HFFc6 (cell line): ENCODE measurements at regions not wholly inside any gene's neighbourhood (a gene's known extent, or its start where the extent isn't known, plus 50 kb on each side); places are given as distances from the start of the nearest gene placed in this dataset.

Experiments
- DNase-seq: peaks from one replicate; pipeline ENCODE4 v3.0.0-alpha.2; 2018
- H3K27ac Mint-ChIP-seq: 2 replicates; pipeline ENCODE4 v1.8.0; 2020; ENCODE audit warnings: mild to moderate bottlenecking, mixed read lengths
- H3K27me3 Mint-ChIP-seq: 2 replicates; pipeline ENCODE4 v1.8.0; 2021; ENCODE audit warnings: mild to moderate bottlenecking, moderate library complexity, mixed read lengths; ENCODE audit not compliant: insufficient read depth
- H3K36me3 Mint-ChIP-seq: 2 replicates; pipeline ENCODE4 v1.8.0; 2021; ENCODE audit warnings: low read depth, mixed read lengths
- H3K4me1 Mint-ChIP-seq: 2 replicates; pipeline ENCODE4 v1.8.0; 2020; ENCODE audit warnings: low read depth, mixed read lengths
- H3K4me3 Mint-ChIP-seq: 2 replicates; pipeline ENCODE4 v1.8.0; 2020; ENCODE audit warnings: mild to moderate bottlenecking, moderate library complexity, mixed read lengths
- H3K9me3 Mint-ChIP-seq: 2 replicates; pipeline ENCODE4 v1.8.0; 2020; ENCODE audit warnings: mild to moderate bottlenecking, mixed read lengths
- TF ChIP-seq, protein P1 (sequence below): fragments of 200-600 bp; sonication (generic); IDR thresholded peaks from 2 replicates; pipeline ENCODE4 v1.5.0; 2021; ENCODE audit warnings: antibody characterized with exemption, mild to moderate bottlenecking

DNA sequence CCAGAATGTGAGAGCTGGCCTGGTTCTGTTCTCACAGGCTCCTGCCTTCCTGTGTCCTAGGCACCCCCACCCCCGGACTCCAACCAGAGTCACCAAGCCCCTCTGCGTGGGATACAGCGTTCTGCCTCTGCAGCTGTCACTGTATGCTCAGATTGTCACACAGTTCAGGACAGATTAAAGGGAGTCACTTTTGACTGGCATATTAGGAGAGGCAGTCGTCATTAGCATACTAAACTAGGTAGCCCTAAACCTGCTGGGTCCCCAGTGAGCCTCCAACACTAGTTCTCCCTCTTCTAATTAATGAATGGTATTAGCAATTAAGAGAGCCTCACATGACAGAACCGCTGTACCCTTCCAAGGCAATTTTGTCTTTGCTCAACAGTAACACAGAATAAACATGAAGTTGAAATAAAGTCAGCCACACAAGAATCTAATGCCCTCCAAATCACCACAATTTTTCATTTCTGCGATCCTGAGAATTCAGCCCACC lies 340.2 kb downstream of the CMPK2 start:
- TF ChIP-seq, protein P1, sequence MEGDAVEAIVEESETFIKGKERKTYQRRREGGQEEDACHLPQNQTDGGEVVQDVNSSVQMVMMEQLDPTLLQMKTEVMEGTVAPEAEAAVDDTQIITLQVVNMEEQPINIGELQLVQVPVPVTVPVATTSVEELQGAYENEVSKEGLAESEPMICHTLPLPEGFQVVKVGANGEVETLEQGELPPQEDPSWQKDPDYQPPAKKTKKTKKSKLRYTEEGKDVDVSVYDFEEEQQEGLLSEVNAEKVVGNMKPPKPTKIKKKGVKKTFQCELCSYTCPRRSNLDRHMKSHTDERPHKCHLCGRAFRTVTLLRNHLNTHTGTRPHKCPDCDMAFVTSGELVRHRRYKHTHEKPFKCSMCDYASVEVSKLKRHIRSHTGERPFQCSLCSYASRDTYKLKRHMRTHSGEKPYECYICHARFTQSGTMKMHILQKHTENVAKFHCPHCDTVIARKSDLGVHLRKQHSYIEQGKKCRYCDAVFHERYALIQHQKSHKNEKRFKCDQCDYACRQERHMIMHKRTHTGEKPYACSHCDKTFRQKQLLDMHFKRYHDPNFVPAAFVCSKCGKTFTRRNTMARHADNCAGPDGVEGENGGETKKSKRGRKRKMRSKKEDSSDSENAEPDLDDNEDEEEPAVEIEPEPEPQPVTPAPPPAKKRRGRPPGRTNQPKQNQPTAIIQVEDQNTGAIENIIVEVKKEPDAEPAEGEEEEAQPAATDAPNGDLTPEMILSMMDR = no peak
- Mint-ChIP-seq H3K9me3 (peaks cover 5% of the 10 kb centered on the region; the same call in 1 of the 2 replicates), H3K27me3 (peaks cover 6% of the 10 kb centered on the region; the same call in 1 of the 2 replicates), H3K27ac (no peak overlapping the region), H3K4me1 (no peaks in the 10 kb centered on the region), H3K36me3 (no peaks in the 10 kb centered on the region), H3K4me3 (no peak overlapping the region)
- no peak for DNase-seq

GRCh38 chr2:6526093-6526824 lies 339.4 kb downstream of the CMPK2 start:
- Mint-ChIP-seq H3K9me3 (peaks cover 5% of the 10 kb centered on the region; the same call in 1 of the 2 replicates), H3K27me3 (peaks cover 4% of the 10 kb centered on the region; the same call in 1 of the 2 replicates), H3K4me3 (no peak overlapping the region), H3K4me1 (no peaks in the 10 kb centered on the region), H3K36me3 (no peaks in the 10 kb centered on the region), H3K27ac (no peak overlapping the region)
- no peak for DNase-seq
- TF ChIP-seq, protein P1 = peak; percentile 46; the same call in 1 of the 2 replicates

- H3K4me3 Mint-ChIP-seq = no peak overlapping the region
Observed at GRCh38 chr2:6531304-6531703, 334.4 kb downstream of the CMPK2 start.

GRCh38 chr2:6535572-6535971 lies 330.1 kb downstream of the CMPK2 start:
- TF ChIP-seq, protein P1 = no peak
- Mint-ChIP-seq H3K9me3 (no peaks in the 10 kb centered on the region; the same call in 1 of the 2 replicates), H3K27me3 (peaks cover 2% of the 10 kb centered on the region; the same call in 1 of the 2 replicates), H3K4me3 (no peak overlapping the region), H3K4me1 (peaks cover 5% of the 10 kb centered on the region; the same call in 1 of the 2 replicates), H3K27ac (no peak overlapping the region), H3K36me3 (no peaks in the 10 kb centered on the region; the same call in 1 of the 2 replicates)
- DNase-seq = no peak

More at GRCh38 chr2:6531304-6531703, 334.4 kb downstream of the CMPK2 start:
- Mint-ChIP-seq H3K9me3 (no peaks in the 10 kb centered on the region; the same call in 1 of the 2 replicates), H3K27ac (no peak overlapping the region), H3K4me1 (no peaks in the 10 kb centered on the region), H3K27me3 (peaks cover 6% of the 10 kb centered on the region; the same call in 1 of the 2 replicates), H3K36me3 (no peaks in the 10 kb centered on the region; the same call in 1 of the 2 replicates)
- TF ChIP-seq, protein P1 = no peak
- DNase-seq = no peak

GRCh38 chr2:6538607-6539006 lies 327.1 kb downstream of the CMPK2 start:
- H3K4me1 Mint-ChIP-seq = peaks cover 5% of the 10 kb centered on the region; the same call in 1 of the 2 replicates
- no peaks in the 10 kb centered on the region; the same call in 1 of the 2 replicates for H3K9me3 Mint-ChIP-seq
- no peak for DNase-seq
- TF ChIP-seq, protein P1 = no peak
- no peaks in the 10 kb centered on the region; the same call in 1 of the 2 replicates for H3K36me3 Mint-ChIP-seq
- H3K27me3 Mint-ChIP-seq = peaks cover 2% of the 10 kb centered on the region; the same call in 1 of the 2 replicates
- no peak overlapping the region for H3K27ac Mint-ChIP-seq
- H3K4me3 Mint-ChIP-seq = no peak overlapping the region
